ENCODE measurements at regions not wholly inside any gene's neighbourhood (a gene's known extent, or its start where the extent isn't known, plus 50 kb on each side); places are given as distances from the start of the nearest gene placed in this dataset.
"Not testable (repeated sequence)": the region's sequence is repeated elsewhere in the genome, so short reads cannot be mapped to it uniquely, and the experiment has no call there.

- no peak for DNase-seq (ENCODE audit: low read depth)
- no peak for TF ChIP-seq CTCF (conservative IDR thresholded peaks at IDR 0.05; ENCODE audit: control insufficient read depth, insufficient read depth, low read depth, low read length)
- no peak overlapping the region for H3K4me3 ChIP-seq (ENCODE audit: control insufficient read depth, low read depth, low read length)
Observed at GRCh38 chr17:74135391-74136167, 67.9 kb upstream of the RPL38 start.

DNA sequence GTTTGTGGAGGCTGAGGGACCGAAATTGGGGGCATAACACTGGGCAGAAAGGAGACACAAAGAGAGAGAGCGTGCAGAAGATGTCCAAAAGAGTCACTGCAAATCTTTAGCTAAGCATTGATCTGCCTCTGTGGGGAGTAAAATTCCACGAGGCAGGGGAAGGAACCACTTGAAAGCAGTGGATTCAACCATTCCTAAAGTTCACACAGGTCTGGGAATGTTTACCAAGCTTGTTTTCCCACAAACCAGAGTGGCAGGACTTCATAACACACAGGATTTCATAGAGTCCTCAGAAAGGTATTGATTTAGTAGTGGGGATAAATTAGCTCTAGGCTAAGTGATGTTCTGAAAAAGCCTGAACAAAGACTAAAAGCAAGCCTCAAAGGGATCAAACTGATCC, 66.1 kb upstream of the RPL38 start:
- no peak for TF ChIP-seq CTCF (conservative IDR thresholded peaks at IDR 0.05; ENCODE audit: control insufficient read depth, insufficient read depth, low read depth, low read length)
- no peak for DNase-seq (ENCODE audit: low read depth)
- no peak overlapping the region for H3K4me3 ChIP-seq (ENCODE audit: control insufficient read depth, low read depth, low read length)

GRCh38 chr17:74139120-74139519, 64.4 kb upstream of the RPL38 start:
- H3K4me3 ChIP-seq (ENCODE audit: control insufficient read depth, low read depth, low read length), result no peak overlapping the region
- DNase-seq (ENCODE audit: low read depth), result no peak
- TF ChIP-seq CTCF (conservative IDR thresholded peaks at IDR 0.05; ENCODE audit: control insufficient read depth, insufficient read depth, low read depth, low read length), result no peak

DNA sequence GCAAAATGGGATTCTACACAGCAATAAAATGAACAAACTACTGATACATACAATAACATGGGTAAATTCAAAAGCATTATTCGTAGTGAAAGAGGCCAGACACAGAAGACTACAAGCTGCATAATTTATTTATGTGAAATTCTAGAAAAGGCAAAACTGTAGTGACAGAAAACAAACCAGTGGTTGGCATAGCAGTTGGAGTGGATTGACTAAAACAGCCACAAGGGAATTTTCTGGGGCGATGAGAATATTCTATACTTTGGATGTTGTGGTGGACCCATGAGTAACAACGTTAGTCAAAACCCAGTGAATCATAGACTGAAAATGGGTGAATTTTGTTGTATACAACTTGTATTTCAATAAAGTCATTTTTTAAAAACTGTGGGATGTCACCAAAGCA, 63.2 kb upstream of the RPL38 start:
- DNase-seq (ENCODE audit: low read depth), result no peak
- TF ChIP-seq CTCF (conservative IDR thresholded peaks at IDR 0.05; ENCODE audit: control insufficient read depth, insufficient read depth, low read depth, low read length), result no peak
- no peak overlapping the region for H3K4me3 ChIP-seq (ENCODE audit: control insufficient read depth, low read depth, low read length)

DNA sequence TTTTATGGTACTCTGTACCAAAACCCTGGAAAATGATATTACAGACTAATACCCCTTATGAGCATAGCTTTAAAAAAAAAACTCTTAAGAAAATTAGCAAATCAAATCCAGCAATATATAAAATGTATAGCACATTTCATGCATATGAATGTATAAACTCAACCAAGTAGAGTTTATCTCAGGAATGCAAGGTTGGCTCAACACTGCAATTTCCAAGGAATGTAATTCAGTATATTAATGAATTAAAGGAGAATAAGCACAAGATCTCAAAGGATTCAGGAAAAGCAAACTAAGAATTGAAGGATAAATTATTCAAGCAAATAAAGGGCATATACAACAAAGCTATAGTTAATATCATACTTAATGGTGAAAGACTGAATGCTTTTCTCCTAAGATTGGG, 61.9 kb upstream of the RPL38 start:
- no peak for DNase-seq (ENCODE audit: low read depth)
- H3K4me3 ChIP-seq (ENCODE audit: control insufficient read depth, low read depth, low read length), result no peak overlapping the region
- TF ChIP-seq CTCF (conservative IDR thresholded peaks at IDR 0.05; ENCODE audit: control insufficient read depth, insufficient read depth, low read depth, low read length), result no peak

DNA sequence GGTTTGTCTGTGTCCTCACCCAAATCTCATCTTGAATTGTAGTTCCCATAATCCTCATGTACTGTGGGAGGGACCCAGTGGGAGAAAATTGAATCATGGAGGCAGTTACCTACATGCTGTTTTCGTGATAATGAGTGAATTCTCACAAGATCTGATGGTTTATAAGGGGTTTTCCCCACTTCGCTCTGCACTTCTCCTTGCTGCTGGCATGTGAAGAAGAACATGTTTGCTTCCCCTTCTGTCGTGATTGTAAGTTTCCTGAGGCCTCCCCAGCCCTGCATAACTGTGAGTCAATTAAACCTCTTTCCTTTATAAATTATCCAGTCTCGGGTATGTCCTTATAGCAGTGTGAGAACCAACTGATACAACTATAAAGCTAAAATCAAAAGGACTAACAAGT, 60.2 kb upstream of the RPL38 start:
- not testable (repeated sequence) for H3K4me3 ChIP-seq (ENCODE audit: control insufficient read depth, low read depth, low read length); DNase-seq (ENCODE audit: low read depth)

GRCh38 chr17:74145756-74146155, 57.7 kb upstream of the RPL38 start:
- H3K4me3 ChIP-seq (ENCODE audit: control insufficient read depth, low read depth, low read length), result no peak overlapping the region
- no peak for DNase-seq (ENCODE audit: low read depth)
- no peak for TF ChIP-seq CTCF (conservative IDR thresholded peaks at IDR 0.05; ENCODE audit: control insufficient read depth, insufficient read depth, low read depth, low read length)
